ENCODE measurements at regions not wholly inside any gene's neighbourhood (a gene's known extent, or its start where the extent isn't known, plus 50 kb on each side); places are given as distances from the start of the nearest gene placed in this dataset.

GRCh38 chr15:81893182-81893835 is 152.5 kb downstream of the MEX3B start:
- Histone ChIP-seq H3K36me3 (replicated peaks in 1 of 2; ENCODE audit: control insufficient read depth in 1 of 2, insufficient read depth in 2 of 2, low read length in 1 of 2) (no peaks in the 10 kb centered on the region), H3K27me3 (ENCODE audit: insufficient read depth) (no peaks in the 10 kb centered on the region), H3F3A (replicated peaks; ENCODE audit: insufficient read depth) (no peaks in the 10 kb centered on the region), H3K4me2 (no peak overlapping the region), H3K4me3 (ENCODE audit: low read depth in 2 of 2, low read length in 1 of 2) (no peak overlapping the region), H3K79me2 (ENCODE audit: insufficient read depth) (no peaks in the 10 kb centered on the region), H3K27ac (ENCODE audit: low read depth in 2 of 2, low read length in 1 of 2) (no peak overlapping the region), H3K9me3 (no peaks in the 10 kb centered on the region), H3K9me2 (no peaks in the 10 kb centered on the region), H3K9ac (no peak overlapping the region), H3K4me1 (ENCODE audit: control insufficient read depth in 1 of 2, insufficient read depth in 2 of 2, low read depth in 1 of 2, low read length in 1 of 2) (peaks cover 0 to 4% of the 10 kb centered on the region in 2 experiments; a peak in 2 of 4 replicates), H2AFZ (ENCODE audit: low read depth) (no peak overlapping the region), H4K20me1 (ENCODE audit: insufficient read depth) (no peaks in the 10 kb centered on the region)
- no peak for TF ChIP-seq GABPA (IDR thresholded peaks at IDR 0.05; ENCODE audit: low read depth)
- no peak for TF ChIP-seq MEF2A (IDR thresholded peaks at IDR 0.05; ENCODE audit: borderline replicate concordance, low read depth)
- TF ChIP-seq TCF12 (IDR thresholded peaks at IDR 0.05), result no peak
- TF ChIP-seq RXRA (IDR thresholded peaks at IDR 0.05; ENCODE audit: borderline replicate concordance, low read depth), result no peak
- no peak for TF ChIP-seq RAD21 (IDR thresholded peaks at IDR 0.05; ENCODE audit: low read length)
- no peak for TF ChIP-seq EZH2phosphoT487 (IDR thresholded peaks at IDR 0.05; ENCODE audit: borderline replicate concordance, low read depth)
- TF ChIP-seq TEAD4 (IDR thresholded peaks at IDR 0.05; ENCODE audit: borderline replicate concordance, insufficient read depth), result no peak
- TF ChIP-seq NRF1 (IDR thresholded peaks at IDR 0.05; ENCODE audit: low read depth, low read length), result no peak
- no peak for DNase-seq
- CTCF ChIA-PET, result interaction anchor here (1.2 to 1.6 kb wide), 2 partner anchors 11 to 413 kb away, joined by 3 to 4 read pairs; no protein-coding TSS in a partner anchor
- POLR2A ChIA-PET, result no interaction called here
- 48% methylated on average over 4 of the region's 4 CpGs for whole genome bisulfite sequencing (ENCODE audit: low lambda C conversion rate)

- no peak for DNase-seq
- H3K27me3 ChIP-seq (ENCODE audit: insufficient read depth), result no peaks in the 10 kb centered on the region
- TF ChIP-seq REST (IDR thresholded peaks at IDR 0.05; ENCODE audit: low read depth, low read length), result no peak
- TF ChIP-seq GATA2 (CRISPR knock-in tag; IDR thresholded peaks at IDR 0.05), result no peak
- no peak for TF ChIP-seq PBX3 (IDR thresholded peaks at IDR 0.05)
- TF ChIP-seq SMC3 (IDR thresholded peaks at IDR 0.05; ENCODE audit: low read depth, low read length), result no peak
- TF ChIP-seq MAX (IDR thresholded peaks at IDR 0.05; ENCODE audit: low read depth), result no peak
- no peaks in the 10 kb centered on the region for H3K79me2 ChIP-seq (ENCODE audit: insufficient read depth)
- H3K4me2 ChIP-seq, result no peak overlapping the region
- H3K9me3 ChIP-seq, result no peaks in the 10 kb centered on the region
- H3K4me3 ChIP-seq (ENCODE audit: low read depth in 2 of 2, low read length in 1 of 2), result no peak overlapping the region
- peaks cover 0 to 9% of the 10 kb centered on the region in 2 experiments; a peak in 1 of 4 replicates for H3K4me1 ChIP-seq (ENCODE audit: control insufficient read depth in 1 of 2, insufficient read depth in 2 of 2, low read depth in 1 of 2, low read length in 1 of 2)
- H2AFZ ChIP-seq (ENCODE audit: low read depth), result no peak overlapping the region
- POLR2A ChIA-PET, result no interaction called here
- 46% methylated on average over 1 of the region's 1 CpG for WGBS (ENCODE audit: low lambda C conversion rate)
- H3K9ac ChIP-seq, result no peak overlapping the region
- H3K36me3 ChIP-seq (replicated peaks in 1 of 2; ENCODE audit: control insufficient read depth in 1 of 2, insufficient read depth in 2 of 2, low read length in 1 of 2), result no peaks in the 10 kb centered on the region
- no peaks in the 10 kb centered on the region for H4K20me1 ChIP-seq (ENCODE audit: insufficient read depth)
- no peaks in the 10 kb centered on the region for H3K9me2 ChIP-seq
- H3K27ac ChIP-seq (ENCODE audit: low read depth in 2 of 2, low read length in 1 of 2), result no peak overlapping the region
- CTCF ChIA-PET, result interaction anchor here (0.9 kb wide), 1 partner anchor 50 kb away, joined by 3 read pairs; no protein-coding TSS in a partner anchor
- H3F3A ChIP-seq (replicated peaks; ENCODE audit: insufficient read depth), result peaks cover 7% of the 10 kb centered on the region
Observed at GRCh38 chr15:81890496-81890895, 155.3 kb downstream of the MEX3B start.
